ENCODE measurements at regions not wholly inside any gene's neighbourhood (a gene's known extent, or its start where the extent isn't known, plus 50 kb on each side); places are given as distances from the start of the nearest gene placed in this dataset.
"Not testable (repeated sequence)": the region's sequence is repeated elsewhere in the genome, so short reads cannot be mapped to it uniquely, and the experiment has no call there.

DNA sequence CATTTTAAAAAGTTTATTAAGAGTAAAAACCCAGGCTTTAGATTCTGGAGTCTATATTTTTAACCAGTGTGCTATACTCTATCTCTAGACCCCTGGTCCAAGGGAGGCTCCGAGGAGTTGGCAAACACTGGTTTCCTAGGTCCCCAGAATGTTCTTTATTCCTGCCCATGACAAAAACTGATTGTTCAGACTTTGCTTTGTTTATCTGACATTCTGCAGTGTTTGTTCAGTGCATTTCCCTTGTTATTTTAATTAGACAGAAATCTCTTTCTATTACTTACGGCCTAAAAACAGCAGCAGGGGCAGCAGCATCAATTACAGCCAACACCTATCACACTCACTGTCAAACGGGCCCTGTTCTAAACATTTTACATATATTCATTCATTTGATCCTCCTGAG lies 2011.6 kb upstream of the WWC1 start:
- intact Hi-C loops (cut with DNase I) = no loop called here
- DNase-seq (no peak), ATAC-seq (no peak)

- intact Hi-C loops (cut with DNase I) = no loop called here
- DNase-seq = no peak
- ATAC-seq = no peak
These were observed 2010.0 kb upstream of the WWC1 start for GRCh38 chr5:166281433-166281832.

GRCh38 chr5:166282939-166283338 lies 2008.5 kb upstream of the WWC1 start:
- no peak for DNase-seq
- ATAC-seq = no peak
- intact Hi-C loops (cut with DNase I) = no loop called here

GRCh38 chr5:166285361-166285760 lies 2006.1 kb upstream of the WWC1 start:
- no peak for DNase-seq
- intact Hi-C loops (cut with DNase I) = no loop called here
- no peak for ATAC-seq

GRCh38 chr5:166286832-166287231 lies 2004.6 kb upstream of the WWC1 start:
- no peak for ATAC-seq
- intact Hi-C loops (cut with DNase I) = no loop called here
- no peak for DNase-seq

DNA sequence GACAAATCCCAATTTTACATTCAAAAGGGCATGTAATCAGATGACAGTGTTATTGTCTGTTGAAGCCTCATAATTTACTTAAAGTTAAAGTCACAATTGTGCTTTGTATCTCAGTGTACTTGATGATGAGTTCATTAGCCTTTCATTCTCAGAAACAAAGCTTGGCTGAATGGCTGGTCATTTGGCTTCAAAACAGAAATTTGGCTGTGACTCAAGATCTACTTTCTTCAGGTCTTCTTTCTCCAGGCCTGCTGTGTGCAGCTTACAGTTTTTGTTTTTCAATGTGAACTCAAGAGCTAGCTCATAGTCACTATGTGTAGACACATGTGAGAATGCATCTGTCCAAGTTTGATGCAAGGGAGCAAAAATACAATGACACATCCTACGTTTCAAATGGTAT lies 2003.6 kb upstream of the WWC1 start:
- ATAC-seq = no peak
- intact Hi-C loops (cut with DNase I) = no loop called here
- no peak for DNase-seq

DNA sequence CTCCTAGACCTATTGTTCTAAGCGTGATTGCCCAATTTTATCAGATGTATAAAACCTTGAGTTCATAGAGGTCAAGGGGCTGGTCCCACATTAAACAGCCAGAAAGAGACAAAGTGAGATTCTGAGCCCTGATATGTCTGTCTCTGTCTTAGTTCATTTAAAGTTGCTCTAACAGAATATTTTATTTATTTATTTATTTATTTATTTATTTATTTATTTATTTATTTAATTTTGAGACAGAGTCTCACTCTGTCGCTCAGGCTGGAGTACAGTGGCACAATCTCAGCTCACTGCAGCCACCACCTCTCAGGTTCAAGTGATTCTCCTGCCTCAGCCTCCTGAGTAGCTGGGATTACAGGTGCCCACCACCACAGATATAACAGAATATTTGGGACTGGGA lies 1999.6 kb upstream of the WWC1 start:
- intact Hi-C loops (cut with DNase I); ATAC-seq; DNase-seq: not testable (repeated sequence)

DNA sequence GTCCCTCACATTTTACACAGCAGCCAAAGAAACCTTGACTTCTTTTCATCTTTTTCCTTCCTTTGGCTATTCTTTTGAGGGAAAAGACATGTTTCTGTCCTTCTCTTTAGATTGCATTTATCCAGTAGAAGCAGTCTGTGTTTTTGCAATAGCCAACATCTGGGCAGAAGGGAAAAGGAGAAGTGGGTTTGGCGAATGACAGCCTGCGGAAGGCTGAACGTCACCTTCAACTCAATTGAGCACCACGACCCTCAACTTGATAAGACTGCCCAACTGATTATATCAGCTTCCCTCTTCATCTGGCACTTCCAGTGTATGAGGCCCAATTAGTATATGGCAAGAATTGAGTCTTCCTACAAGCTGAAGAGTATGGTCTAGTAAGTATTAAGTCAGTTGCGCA lies 1997.6 kb upstream of the WWC1 start:
- DNase-seq = no peak
- intact Hi-C loops (cut with DNase I) = no loop called here
- ATAC-seq = no peak

GRCh38 chr5:166302166-166302565 lies 1989.3 kb upstream of the WWC1 start:
- intact Hi-C loops (cut with DNase I) = no loop called here
- no peak for DNase-seq

GRCh38 chr5:166317425-166317824 lies 1974.0 kb upstream of the WWC1 start:
- intact Hi-C loops (cut with DNase I) = no loop called here
- no peak for DNase-seq

More at GRCh38 chr5:166302166-166302565, 1989.3 kb upstream of the WWC1 start:
- ATAC-seq = no peak

GRCh38 chr5:166320920-166321480 lies 1970.4 kb upstream of the WWC1 start:
- no peak for ATAC-seq
- intact Hi-C loops (cut with DNase I) = no loop called here
- no peak for DNase-seq

More at GRCh38 chr5:166317425-166317824, 1974.0 kb upstream of the WWC1 start:
- ATAC-seq = no peak

GRCh38 chr5:166324372-166324771 lies 1967.1 kb upstream of the WWC1 start:
- ATAC-seq = no peak
- intact Hi-C loops (cut with DNase I) = no loop called here

DNA sequence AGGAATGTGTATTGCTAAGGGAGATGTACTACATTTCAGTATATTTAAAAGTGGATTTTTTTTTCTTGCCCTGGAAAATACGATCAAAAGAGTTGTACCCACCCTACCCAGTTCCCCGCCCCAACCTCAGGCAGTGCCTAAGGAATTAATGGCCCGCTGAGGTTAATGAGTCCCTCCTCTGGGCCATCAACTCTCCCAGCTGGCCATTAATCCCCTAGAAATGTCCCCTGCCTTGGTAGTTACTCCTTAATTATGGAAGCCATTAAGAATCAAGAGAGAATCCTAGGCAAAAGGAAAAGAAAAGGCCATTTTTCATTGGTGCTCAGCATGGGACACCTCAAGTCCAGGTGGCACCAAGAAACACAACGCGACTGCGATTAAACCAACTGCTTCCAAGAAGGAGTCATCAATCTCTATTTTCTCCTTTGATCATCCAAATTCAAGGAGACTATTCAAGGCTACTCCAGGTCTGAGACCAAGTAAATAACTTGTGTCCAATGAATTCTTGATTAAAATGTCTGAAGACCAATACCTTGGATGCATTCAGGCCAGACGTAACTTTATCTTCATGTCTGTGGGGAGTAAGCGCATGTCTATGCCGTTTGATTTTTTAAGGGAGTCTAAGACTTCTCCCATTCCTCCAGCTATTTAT lies 1962.2 kb upstream of the WWC1 start:
- DNase-seq (no peak), ATAC-seq (no peak)
- intact Hi-C loops (cut with DNase I) = no loop called here

More at GRCh38 chr5:166324372-166324771, 1967.1 kb upstream of the WWC1 start:
- no peak for DNase-seq

GRCh38 chr5:166330036-166330435 lies 1961.4 kb upstream of the WWC1 start:
- no peak for ATAC-seq

GRCh38 chr5:166331521-166331920 lies 1959.9 kb upstream of the WWC1 start:
- intact Hi-C loops (cut with DNase I) = no loop called here
- DNase-seq (no peak), ATAC-seq (no peak)

More at GRCh38 chr5:166330036-166330435, 1961.4 kb upstream of the WWC1 start:
- no peak for DNase-seq
- intact Hi-C loops (cut with DNase I) = no loop called here

DNA sequence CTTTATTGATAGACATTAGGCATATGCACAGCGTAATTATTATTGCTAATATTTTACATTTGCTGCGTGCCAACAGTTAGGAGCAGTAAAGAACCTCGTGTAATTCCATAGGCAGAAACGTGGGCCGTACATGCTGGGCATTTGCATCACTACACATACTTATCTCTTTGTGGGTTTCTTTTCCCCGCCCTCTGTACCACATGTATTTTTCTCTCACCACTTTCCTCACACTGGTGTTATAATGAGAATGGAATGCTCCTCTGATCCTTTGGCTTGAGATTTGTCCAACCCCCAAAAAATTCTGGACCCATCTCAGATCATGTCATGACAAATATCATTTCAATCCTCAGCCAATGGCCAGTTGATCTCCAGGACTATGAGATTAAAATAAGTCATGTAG lies 1952.6 kb upstream of the WWC1 start:
- no peak for ATAC-seq
- intact Hi-C loops (cut with DNase I) = no loop called here

DNA sequence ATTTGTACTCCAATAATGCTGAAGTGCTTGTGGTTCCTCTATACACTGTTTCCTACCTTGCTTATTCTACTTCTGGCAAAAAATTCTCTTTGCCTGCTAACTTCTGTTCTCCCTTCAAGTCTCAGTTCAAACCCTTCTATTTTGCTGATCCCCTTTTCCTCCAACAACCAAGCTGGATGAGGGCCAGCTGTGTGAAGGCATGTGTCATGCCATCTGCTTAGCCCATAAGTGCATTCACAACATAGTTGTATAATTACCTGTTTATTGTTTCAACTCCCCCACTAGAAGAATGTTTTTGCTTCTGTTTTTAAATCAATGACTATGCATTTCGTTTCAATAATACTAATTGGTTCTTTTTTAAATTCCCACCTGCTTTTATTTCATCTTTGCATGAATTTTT lies 1951.4 kb upstream of the WWC1 start:
- intact Hi-C loops (cut with DNase I) = no loop called here
- no peak for DNase-seq
- ATAC-seq = no peak

More for the DNA sequence above, 1952.6 kb upstream of the WWC1 start:
- DNase-seq = no peak

DNA sequence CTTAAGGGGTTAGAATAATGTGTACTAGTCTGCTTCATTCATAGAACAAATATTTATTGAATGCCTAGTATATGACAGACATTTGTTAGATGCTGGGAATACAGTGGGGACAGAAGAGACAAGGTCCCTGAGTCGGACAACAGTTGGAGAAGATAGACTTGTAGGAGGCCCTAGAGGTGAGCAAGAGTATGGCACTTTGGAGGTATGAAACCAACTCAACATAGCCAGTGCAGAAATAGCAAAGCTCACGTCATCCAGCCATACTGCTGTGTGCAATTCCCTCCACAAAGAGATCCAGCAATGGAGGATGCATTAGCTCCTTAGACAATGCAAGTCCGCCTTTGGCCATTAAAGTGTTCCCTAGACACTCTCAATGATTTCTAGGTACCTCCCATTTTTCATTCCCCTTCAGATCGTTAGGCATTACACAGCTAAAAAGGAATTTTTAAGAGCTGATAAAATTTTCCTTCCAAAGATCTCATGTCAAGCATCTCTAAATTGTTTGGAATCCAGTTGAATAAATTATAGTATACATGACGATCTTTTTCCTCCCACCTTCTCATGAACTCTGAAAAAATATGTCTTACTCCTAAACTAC lies 1949.6 kb upstream of the WWC1 start:
- intact Hi-C loops (cut with DNase I) = no loop called here
- no peak for DNase-seq
- peak in 1 of 2 donors; percentile 30 for ATAC-seq

DNA sequence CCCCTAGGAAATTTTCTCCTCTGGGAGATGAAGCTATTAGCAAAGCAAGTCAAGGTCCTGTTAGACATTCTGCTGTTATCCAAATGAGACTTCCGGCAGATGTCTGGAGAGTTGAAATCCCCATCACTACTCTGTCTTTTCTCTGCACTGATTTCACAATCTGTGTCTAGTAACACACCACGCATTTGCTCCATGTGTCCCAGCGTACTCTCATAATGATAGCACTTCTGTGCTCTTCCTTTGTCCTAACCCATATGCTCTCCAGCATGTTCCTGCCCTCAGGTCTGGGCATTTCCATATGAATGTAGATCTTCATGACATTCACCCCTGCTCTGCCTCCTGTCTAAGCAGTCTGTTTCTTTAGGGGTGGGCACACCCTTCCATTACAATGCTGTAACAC lies 1949.0 kb upstream of the WWC1 start:
- DNase-seq (no peak), ATAC-seq (peak in 1 of 2 donors; percentile 69)
- intact Hi-C loops (cut with DNase I) = no loop called here

DNA sequence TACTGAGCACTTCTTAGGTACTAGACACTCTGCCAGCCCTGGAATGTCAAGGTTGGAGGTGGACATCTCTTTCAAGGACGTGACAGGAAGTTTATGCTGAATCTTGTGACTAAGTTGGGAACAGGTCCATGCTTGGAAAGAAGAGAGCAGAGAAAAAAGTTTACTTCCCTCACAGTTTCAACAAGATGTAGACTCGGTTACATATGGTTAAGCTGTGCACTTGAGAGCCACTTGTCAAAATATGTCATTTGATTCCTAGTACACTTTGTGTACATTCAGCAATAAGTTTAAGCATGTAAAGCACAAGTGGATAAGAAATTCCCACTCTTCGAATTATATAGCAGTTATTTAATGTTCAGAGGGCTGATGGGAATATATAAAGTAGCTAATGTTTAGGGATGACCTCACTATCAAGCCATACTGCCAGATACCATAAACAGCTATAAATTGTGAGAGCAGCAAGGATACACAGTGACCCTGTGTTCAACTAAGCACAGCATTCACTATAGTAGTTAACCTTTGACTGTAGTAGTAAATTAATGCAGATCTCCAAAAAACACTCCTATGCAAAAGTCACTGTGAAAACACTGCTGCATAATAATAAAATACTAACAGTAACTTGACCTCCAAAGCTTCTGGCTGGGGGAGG lies 1944.6 kb upstream of the WWC1 start:
- ATAC-seq = no peak
- intact Hi-C loops (cut with DNase I) = no loop called here
- DNase-seq = no peak

Data from left cardiac atrium (tissue), 4 donors.